ENCODE measurements at regions not wholly inside any gene's neighbourhood (a gene's known extent, or its start where the extent isn't known, plus 50 kb on each side); places are given as distances from the start of the nearest gene placed in this dataset.

DNA sequence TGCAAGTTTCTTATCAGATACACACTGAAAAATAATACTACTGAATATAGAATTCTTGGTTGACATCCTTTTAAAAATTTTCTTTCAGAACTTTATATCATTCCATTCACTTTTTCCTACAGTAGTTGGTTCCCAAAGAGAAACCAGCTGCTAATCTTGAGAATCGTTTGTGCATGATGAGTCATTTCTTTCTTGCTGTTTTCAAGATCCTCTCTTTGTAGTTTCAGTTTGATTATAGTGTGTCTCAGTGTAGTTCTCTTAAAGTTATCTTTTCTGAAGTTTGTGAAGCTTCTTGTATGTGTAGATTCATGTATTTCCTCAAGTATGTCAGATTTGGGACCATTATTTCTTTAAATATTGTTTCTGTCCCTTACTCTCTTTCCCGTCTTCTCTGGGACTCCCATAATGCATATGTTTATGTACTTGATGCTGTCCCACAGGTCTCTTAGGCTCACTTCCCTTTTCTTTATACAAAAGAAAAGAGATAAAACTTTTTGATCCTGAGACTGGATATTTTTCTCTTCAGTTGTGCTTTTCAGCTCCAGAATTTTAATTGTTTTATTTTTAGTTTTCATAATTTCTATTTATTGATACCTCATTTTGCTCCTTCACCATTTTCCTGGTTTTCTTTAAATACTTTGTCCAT lies 801.0 kb downstream of the TDRD15 start:
- Histone ChIP-seq H3K9me3 (no peaks in the 10 kb centered on the region), H3K4me3 (no peak overlapping the region), H3K4me1 (no peaks in the 10 kb centered on the region), H3K27me3 (no peaks in the 10 kb centered on the region), H3K27ac (no peak overlapping the region), H3K36me3 (no peaks in the 10 kb centered on the region)
- intact Hi-C loops (cut with DNase I) = no loop called here
- DNase-seq (ENCODE audit: extremely low spot score in 2 of 2) = no peak
- no peak for TF ChIP-seq POLR2A (IDR thresholded peaks at IDR 0.05)
- TF ChIP-seq, protein P1, sequence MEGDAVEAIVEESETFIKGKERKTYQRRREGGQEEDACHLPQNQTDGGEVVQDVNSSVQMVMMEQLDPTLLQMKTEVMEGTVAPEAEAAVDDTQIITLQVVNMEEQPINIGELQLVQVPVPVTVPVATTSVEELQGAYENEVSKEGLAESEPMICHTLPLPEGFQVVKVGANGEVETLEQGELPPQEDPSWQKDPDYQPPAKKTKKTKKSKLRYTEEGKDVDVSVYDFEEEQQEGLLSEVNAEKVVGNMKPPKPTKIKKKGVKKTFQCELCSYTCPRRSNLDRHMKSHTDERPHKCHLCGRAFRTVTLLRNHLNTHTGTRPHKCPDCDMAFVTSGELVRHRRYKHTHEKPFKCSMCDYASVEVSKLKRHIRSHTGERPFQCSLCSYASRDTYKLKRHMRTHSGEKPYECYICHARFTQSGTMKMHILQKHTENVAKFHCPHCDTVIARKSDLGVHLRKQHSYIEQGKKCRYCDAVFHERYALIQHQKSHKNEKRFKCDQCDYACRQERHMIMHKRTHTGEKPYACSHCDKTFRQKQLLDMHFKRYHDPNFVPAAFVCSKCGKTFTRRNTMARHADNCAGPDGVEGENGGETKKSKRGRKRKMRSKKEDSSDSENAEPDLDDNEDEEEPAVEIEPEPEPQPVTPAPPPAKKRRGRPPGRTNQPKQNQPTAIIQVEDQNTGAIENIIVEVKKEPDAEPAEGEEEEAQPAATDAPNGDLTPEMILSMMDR (IDR thresholded peaks at IDR 0.05) = no peak
- TF ChIP-seq POLR2AphosphoS5 (IDR thresholded peaks at IDR 0.05; ENCODE audit: insufficient read depth in 1 of 2, low read depth in 1 of 2) = no peak

DNA sequence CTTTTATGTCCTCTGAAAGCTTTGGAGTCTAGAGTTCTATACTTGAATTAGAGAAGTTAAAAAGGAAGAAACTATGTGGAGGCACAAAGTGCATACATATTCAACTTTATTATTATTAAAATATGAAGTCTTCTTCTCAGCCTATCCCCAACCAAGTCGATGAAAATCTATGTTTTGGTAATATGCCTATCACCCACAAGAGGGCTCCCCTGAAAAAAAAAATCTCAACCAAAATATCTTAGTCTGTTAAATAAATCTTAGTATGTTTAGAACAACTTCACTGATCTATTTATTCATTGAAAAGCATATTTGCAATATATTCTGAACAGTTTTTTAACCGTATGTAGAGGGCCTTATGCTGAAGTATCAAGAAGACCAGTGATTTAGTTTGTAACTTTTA lies 804.5 kb downstream of the TDRD15 start:
- H3K9me3 ChIP-seq = no peaks in the 10 kb centered on the region
- no peaks in the 10 kb centered on the region for H3K36me3 ChIP-seq
- no peaks in the 10 kb centered on the region for H3K27me3 ChIP-seq
- H3K27ac ChIP-seq = no peak overlapping the region
- intact Hi-C loops (cut with DNase I) = no loop called here
- DNase-seq (ENCODE audit: extremely low spot score in 2 of 2) = no peak
- H3K4me1 ChIP-seq = no peaks in the 10 kb centered on the region
- TF ChIP-seq, protein P1 (IDR thresholded peaks at IDR 0.05) = no peak
- TF ChIP-seq POLR2A (IDR thresholded peaks at IDR 0.05) (no peak), POLR2AphosphoS5 (IDR thresholded peaks at IDR 0.05; ENCODE audit: insufficient read depth in 1 of 2, low read depth in 1 of 2) (no peak)
- H3K4me3 ChIP-seq = no peak overlapping the region

DNA sequence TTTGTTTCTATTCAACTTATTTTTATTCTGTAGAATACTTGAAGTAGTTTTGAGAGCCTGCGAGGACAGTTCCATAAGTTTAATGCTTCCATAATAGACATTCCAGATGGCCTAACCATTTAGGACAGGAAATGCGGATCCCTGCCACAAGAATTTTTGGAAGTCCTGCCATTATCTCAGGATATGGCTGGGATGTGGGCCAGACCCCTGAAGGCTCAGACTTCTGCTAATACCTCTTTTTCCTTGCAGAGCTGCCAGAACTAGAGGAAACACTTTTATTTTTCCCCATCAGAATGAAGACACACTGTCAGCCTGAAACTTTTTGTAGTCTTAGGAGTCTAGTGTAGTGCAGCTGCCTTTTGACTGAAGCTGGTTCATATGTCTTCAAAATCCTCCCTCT lies 806.5 kb downstream of the TDRD15 start:
- Histone ChIP-seq H3K27ac (no peak overlapping the region), H3K9me3 (no peaks in the 10 kb centered on the region), H3K36me3 (no peaks in the 10 kb centered on the region), H3K27me3 (no peaks in the 10 kb centered on the region), H3K4me1 (no peaks in the 10 kb centered on the region), H3K4me3 (no peak overlapping the region)
- TF ChIP-seq POLR2A (IDR thresholded peaks at IDR 0.05) = no peak
- TF ChIP-seq, protein P1 (IDR thresholded peaks at IDR 0.05) = no peak
- TF ChIP-seq POLR2AphosphoS5 (IDR thresholded peaks at IDR 0.05; ENCODE audit: insufficient read depth in 1 of 2, low read depth in 1 of 2) = no peak
- intact Hi-C loops (cut with DNase I) = no loop called here
- DNase-seq (ENCODE audit: extremely low spot score in 2 of 2) = no peak

DNA sequence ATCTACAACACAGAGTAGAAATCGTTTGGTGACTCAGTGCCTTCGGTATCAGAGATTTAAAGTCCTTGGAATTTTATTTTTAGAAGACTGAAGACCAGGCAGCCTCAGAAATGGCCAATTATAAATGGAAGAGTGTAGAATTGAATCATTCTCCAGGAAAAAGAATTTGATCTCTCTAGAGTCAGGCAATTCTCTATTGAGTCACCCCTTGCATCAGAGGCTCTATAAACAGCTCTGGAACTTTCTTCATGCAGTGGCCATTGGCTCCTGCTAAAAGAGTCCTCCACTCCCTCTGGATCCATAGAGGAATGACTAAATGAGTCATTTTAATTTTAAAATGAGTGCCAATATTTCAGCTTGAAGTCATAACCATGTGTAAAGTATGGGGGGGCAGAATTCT lies 816.2 kb downstream of the TDRD15 start:
- Histone ChIP-seq H3K4me1 (no peaks in the 10 kb centered on the region), H3K36me3 (no peaks in the 10 kb centered on the region), H3K9me3 (no peaks in the 10 kb centered on the region), H3K27me3 (no peaks in the 10 kb centered on the region), H3K27ac (no peak overlapping the region), H3K4me3 (no peak overlapping the region)
- no peak for DNase-seq (ENCODE audit: extremely low spot score in 2 of 2)
- TF ChIP-seq POLR2A (IDR thresholded peaks at IDR 0.05) (no peak), POLR2AphosphoS5 (IDR thresholded peaks at IDR 0.05; ENCODE audit: insufficient read depth in 1 of 2, low read depth in 1 of 2) (no peak)
- TF ChIP-seq, protein P1 (IDR thresholded peaks at IDR 0.05) = no peak
- intact Hi-C loops (cut with DNase I) = no loop called here

DNA sequence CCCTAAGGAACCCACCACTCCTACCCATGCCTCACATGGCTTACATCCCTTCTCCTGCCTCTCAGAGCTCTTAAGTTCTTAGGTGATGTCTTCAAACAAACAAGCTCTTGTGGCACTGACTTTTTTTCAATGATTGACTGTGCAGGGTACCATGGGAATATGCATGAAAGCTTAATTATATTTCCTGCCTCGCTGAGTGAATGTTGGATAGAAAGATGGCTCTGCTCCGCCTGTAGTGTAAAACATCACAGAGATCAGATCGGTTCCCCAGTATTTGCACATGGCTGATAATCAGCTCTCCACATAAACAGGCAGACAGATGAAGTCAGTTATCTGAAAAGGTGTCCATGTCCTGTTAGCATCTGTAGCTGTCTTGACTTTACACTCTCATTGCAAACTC lies 820.8 kb downstream of the TDRD15 start:
- H3K9me3 ChIP-seq = no peaks in the 10 kb centered on the region
- no peaks in the 10 kb centered on the region for H3K36me3 ChIP-seq
- TF ChIP-seq POLR2A (IDR thresholded peaks at IDR 0.05) (no peak), POLR2AphosphoS5 (IDR thresholded peaks at IDR 0.05; ENCODE audit: insufficient read depth in 1 of 2, low read depth in 1 of 2) (no peak)
- TF ChIP-seq, protein P1 (IDR thresholded peaks at IDR 0.05) = no peak
- H3K4me3 ChIP-seq = no peak overlapping the region
- no peaks in the 10 kb centered on the region for H3K4me1 ChIP-seq
- no peaks in the 10 kb centered on the region for H3K27me3 ChIP-seq
- no peak overlapping the region for H3K27ac ChIP-seq
- DNase-seq (ENCODE audit: extremely low spot score in 2 of 2) = no peak
- intact Hi-C loops (cut with DNase I) = no loop called here

Data from vagina (tissue), 2 donors.